ENCODE measurements at regions not wholly inside any gene's neighbourhood (a gene's known extent, or its start where the extent isn't known, plus 50 kb on each side); places are given as distances from the start of the nearest gene placed in this dataset.

GRCh38 chr1:60223158-60223557, 149.6 kb upstream of the C1orf87 start:
- Histone ChIP-seq H3K27me3 (ENCODE audit: control insufficient read depth in 2 of 2, insufficient read depth in 1 of 2, low read length in 1 of 2) (no peaks in the 10 kb centered on the region), H3K4me1 (ENCODE audit: control insufficient read depth in 2 of 2, insufficient read depth in 2 of 2, low read length in 2 of 2) (no peaks in the 10 kb centered on the region), H3K4me3 (ENCODE audit: low read length in 2 of 2) (no peak overlapping the region), H3K36me3 (ENCODE audit: control insufficient read depth in 2 of 2, insufficient read depth in 2 of 2, low read length in 1 of 2) (no peaks in the 10 kb centered on the region), H3K27ac (ENCODE audit: low read depth in 1 of 2, low read length in 1 of 2) (no peak overlapping the region), H3K9me3 (ENCODE audit: control insufficient read depth in 2 of 2, insufficient read depth in 1 of 2, low read length in 1 of 2) (no peaks in the 10 kb centered on the region)
- no peak for DNase-seq (ENCODE audit: low read depth in 6 of 9, low spot score in 9 of 9)
- WGBS, result 93% methylated on average over 5 of the region's 5 CpGs

GRCh38 chr1:60222360-60223115, 149.0 kb upstream of the C1orf87 start:
- H3K27me3 ChIP-seq (ENCODE audit: control insufficient read depth in 2 of 2, insufficient read depth in 1 of 2, low read length in 1 of 2), result no peaks in the 10 kb centered on the region
- WGBS, result 89% methylated on average over 11 of the region's 11 CpGs
- H3K4me3 ChIP-seq (ENCODE audit: low read length in 2 of 2), result no peak overlapping the region
- no peaks in the 10 kb centered on the region for H3K9me3 ChIP-seq (ENCODE audit: control insufficient read depth in 2 of 2, insufficient read depth in 1 of 2, low read length in 1 of 2)
- H3K4me1 ChIP-seq (ENCODE audit: control insufficient read depth in 2 of 2, insufficient read depth in 2 of 2, low read length in 2 of 2), result no peaks in the 10 kb centered on the region
- H3K36me3 ChIP-seq (ENCODE audit: control insufficient read depth in 2 of 2, insufficient read depth in 2 of 2, low read length in 1 of 2), result no peaks in the 10 kb centered on the region
- H3K27ac ChIP-seq (ENCODE audit: low read depth in 1 of 2, low read length in 1 of 2), result no peak overlapping the region
- no peak for DNase-seq (ENCODE audit: low read depth in 6 of 9, low spot score in 9 of 9)

- no peaks in the 10 kb centered on the region for H3K4me1 ChIP-seq (ENCODE audit: control insufficient read depth in 2 of 2, insufficient read depth in 2 of 2, low read length in 2 of 2)
- no peak overlapping the region for H3K4me3 ChIP-seq (ENCODE audit: low read length in 2 of 2)
- DNase-seq (ENCODE audit: low read depth in 6 of 9, low spot score in 9 of 9), result no peak
- H3K27ac ChIP-seq (ENCODE audit: low read depth in 1 of 2, low read length in 1 of 2), result no peak overlapping the region
- H3K27me3 ChIP-seq (ENCODE audit: control insufficient read depth in 2 of 2, insufficient read depth in 1 of 2, low read length in 1 of 2), result no peaks in the 10 kb centered on the region
- no peaks in the 10 kb centered on the region for H3K36me3 ChIP-seq (ENCODE audit: control insufficient read depth in 2 of 2, insufficient read depth in 2 of 2, low read length in 1 of 2)
- no peaks in the 10 kb centered on the region for H3K9me3 ChIP-seq (ENCODE audit: control insufficient read depth in 2 of 2, insufficient read depth in 1 of 2, low read length in 1 of 2)
- 90% methylated on average over 5 of the region's 5 CpGs for WGBS
Measured at GRCh38 chr1:60213253-60213652, 139.7 kb upstream of the C1orf87 start.

GRCh38 chr1:60196026-60196425, 122.5 kb upstream of the C1orf87 start:
- DNase-seq (ENCODE audit: low read depth in 6 of 9, low spot score in 9 of 9), result peak in 2 of 9 donors; percentile 3 to 6
- Histone ChIP-seq H3K36me3 (ENCODE audit: control insufficient read depth in 2 of 2, insufficient read depth in 2 of 2, low read length in 1 of 2) (no peaks in the 10 kb centered on the region), H3K9me3 (ENCODE audit: control insufficient read depth in 2 of 2, insufficient read depth in 1 of 2, low read length in 1 of 2) (no peaks in the 10 kb centered on the region), H3K27ac (ENCODE audit: low read depth in 1 of 2, low read length in 1 of 2) (no peak overlapping the region), H3K27me3 (ENCODE audit: control insufficient read depth in 2 of 2, insufficient read depth in 1 of 2, low read length in 1 of 2) (no peaks in the 10 kb centered on the region), H3K4me3 (ENCODE audit: low read length in 2 of 2) (no peak overlapping the region), H3K4me1 (ENCODE audit: control insufficient read depth in 2 of 2, insufficient read depth in 2 of 2, low read length in 2 of 2) (no peaks in the 10 kb centered on the region)
- WGBS, result 94% methylated on average over 1 of the region's 1 CpG

GRCh38 chr1:60185684-60186083, 112.1 kb upstream of the C1orf87 start:
- DNase-seq (ENCODE audit: low read depth in 6 of 9, low spot score in 9 of 9), result no peak
- no peaks in the 10 kb centered on the region for H3K36me3 ChIP-seq (ENCODE audit: control insufficient read depth in 2 of 2, insufficient read depth in 2 of 2, low read length in 1 of 2)
- H3K9me3 ChIP-seq (ENCODE audit: control insufficient read depth in 2 of 2, insufficient read depth in 1 of 2, low read length in 1 of 2), result peaks cover 0 to 9% of the 10 kb centered on the region in 2 donors
- no peak overlapping the region for H3K27ac ChIP-seq (ENCODE audit: low read depth in 1 of 2, low read length in 1 of 2)
- H3K4me1 ChIP-seq (ENCODE audit: control insufficient read depth in 2 of 2, insufficient read depth in 2 of 2, low read length in 2 of 2), result no peaks in the 10 kb centered on the region
- WGBS, result 66% methylated on average over 1 of the region's 1 CpG
- H3K27me3 ChIP-seq (ENCODE audit: control insufficient read depth in 2 of 2, insufficient read depth in 1 of 2, low read length in 1 of 2), result no peaks in the 10 kb centered on the region
- H3K4me3 ChIP-seq (ENCODE audit: low read length in 2 of 2), result no peak overlapping the region

- 98% methylated on average over 2 of the region's 2 CpGs for WGBS
- Histone ChIP-seq H3K27ac (ENCODE audit: low read depth in 1 of 2, low read length in 1 of 2) (no peak overlapping the region), H3K4me3 (ENCODE audit: low read length in 2 of 2) (no peak overlapping the region)
Measured at GRCh38 chr1:60184521-60184920, 111.0 kb upstream of the C1orf87 start.

GRCh38 chr1:60173729-60174505, 100.3 kb upstream of the C1orf87 start:
- DNase-seq (ENCODE audit: low read depth in 6 of 9, low spot score in 9 of 9), result no peak
- Histone ChIP-seq H3K4me3 (ENCODE audit: low read length in 2 of 2) (no peak overlapping the region), H3K4me1 (ENCODE audit: control insufficient read depth in 2 of 2, insufficient read depth in 2 of 2, low read length in 2 of 2) (no peaks in the 10 kb centered on the region), H3K27me3 (ENCODE audit: control insufficient read depth in 2 of 2, insufficient read depth in 1 of 2, low read length in 1 of 2) (no peaks in the 10 kb centered on the region), H3K27ac (ENCODE audit: low read depth in 1 of 2, low read length in 1 of 2) (no peak overlapping the region), H3K9me3 (ENCODE audit: control insufficient read depth in 2 of 2, insufficient read depth in 1 of 2, low read length in 1 of 2) (no peaks in the 10 kb centered on the region), H3K36me3 (ENCODE audit: control insufficient read depth in 2 of 2, insufficient read depth in 2 of 2, low read length in 1 of 2) (no peaks in the 10 kb centered on the region)
- WGBS, result 92% methylated on average over 3 of the region's 3 CpGs

More at GRCh38 chr1:60184521-60184920, 111.0 kb upstream of the C1orf87 start:
- Histone ChIP-seq H3K9me3 (ENCODE audit: control insufficient read depth in 2 of 2, insufficient read depth in 1 of 2, low read length in 1 of 2) (peaks cover 0 to 9% of the 10 kb centered on the region in 2 donors), H3K36me3 (ENCODE audit: control insufficient read depth in 2 of 2, insufficient read depth in 2 of 2, low read length in 1 of 2) (no peaks in the 10 kb centered on the region), H3K4me1 (ENCODE audit: control insufficient read depth in 2 of 2, insufficient read depth in 2 of 2, low read length in 2 of 2) (no peaks in the 10 kb centered on the region), H3K27me3 (ENCODE audit: control insufficient read depth in 2 of 2, insufficient read depth in 1 of 2, low read length in 1 of 2) (no peaks in the 10 kb centered on the region)
- no peak for DNase-seq (ENCODE audit: low read depth in 6 of 9, low spot score in 9 of 9)

GRCh38 chr1:60173006-60173405, 99.4 kb upstream of the C1orf87 start:
- Histone ChIP-seq H3K36me3 (ENCODE audit: control insufficient read depth in 2 of 2, insufficient read depth in 2 of 2, low read length in 1 of 2) (no peaks in the 10 kb centered on the region), H3K27ac (ENCODE audit: low read depth in 1 of 2, low read length in 1 of 2) (no peak overlapping the region), H3K27me3 (ENCODE audit: control insufficient read depth in 2 of 2, insufficient read depth in 1 of 2, low read length in 1 of 2) (no peaks in the 10 kb centered on the region), H3K4me3 (ENCODE audit: low read length in 2 of 2) (no peak overlapping the region), H3K4me1 (ENCODE audit: control insufficient read depth in 2 of 2, insufficient read depth in 2 of 2, low read length in 2 of 2) (no peaks in the 10 kb centered on the region), H3K9me3 (ENCODE audit: control insufficient read depth in 2 of 2, insufficient read depth in 1 of 2, low read length in 1 of 2) (no peaks in the 10 kb centered on the region)
- 100% methylated on average over 2 of the region's 2 CpGs for WGBS
- no peak for DNase-seq (ENCODE audit: low read depth in 6 of 9, low spot score in 9 of 9)

- H3K4me1 ChIP-seq (ENCODE audit: control insufficient read depth in 2 of 2, insufficient read depth in 2 of 2, low read length in 2 of 2), result no peaks in the 10 kb centered on the region
- H3K36me3 ChIP-seq (ENCODE audit: control insufficient read depth in 2 of 2, insufficient read depth in 2 of 2, low read length in 1 of 2), result no peaks in the 10 kb centered on the region
- H3K9me3 ChIP-seq (ENCODE audit: control insufficient read depth in 2 of 2, insufficient read depth in 1 of 2, low read length in 1 of 2), result no peaks in the 10 kb centered on the region
- 78% methylated on average over 4 of the region's 4 CpGs for WGBS
- no peak overlapping the region for H3K4me3 ChIP-seq (ENCODE audit: low read length in 2 of 2)
- DNase-seq (ENCODE audit: low read depth in 6 of 9, low spot score in 9 of 9), result no peak
- no peaks in the 10 kb centered on the region for H3K27me3 ChIP-seq (ENCODE audit: control insufficient read depth in 2 of 2, insufficient read depth in 1 of 2, low read length in 1 of 2)
- H3K27ac ChIP-seq (ENCODE audit: low read depth in 1 of 2, low read length in 1 of 2), result no peak overlapping the region
Measured at GRCh38 chr1:60171801-60172200, 98.2 kb upstream of the C1orf87 start.

All from thymus (tissue), 11 donors.